Endothelial cell of umbilical vein (primary cell): ENCODE measurements at regions not wholly inside any gene's neighbourhood (a gene's known extent, or its start where the extent isn't known, plus 50 kb on each side); places are given as distances from the start of the nearest gene placed in this dataset.

Source experiments
- CTCF ChIP-seq, 2 donors: IDR thresholded peaks; 1 replicate in 1 of 2; 2 replicates in 1 of 2; pipeline ENCODE4 v1.5.1; 2011; ENCODE audit warnings: low read length in 2 of 2, mild to moderate bottlenecking in 2 of 2, moderate library complexity in 2 of 2, control low read depth in 1 of 2, inconsistent platforms in 1 of 2, low read depth in 1 of 2; ENCODE audit not compliant: insufficient read depth in 1 of 2; ENCODE audit errors: extremely low read depth in 1 of 2
- EZH2 ChIP-seq: IDR thresholded peaks from 2 replicates; pipeline ENCODE4 v1.6.1; 2012; ENCODE audit warnings: borderline replicate concordance, low read depth, mild to moderate bottlenecking, moderate library complexity, low read length, inconsistent platforms; ENCODE audit not compliant: severe bottlenecking
- JUN ChIP-seq: IDR thresholded peaks from 2 replicates; pipeline ENCODE4 v1.6.1; 2011; ENCODE audit warnings: borderline replicate concordance, low read depth; ENCODE audit not compliant: insufficient read length, insufficient read depth
- MAX ChIP-seq: IDR thresholded peaks from 2 replicates; pipeline ENCODE4 v1.6.1; 2011; ENCODE audit not compliant: insufficient read depth, insufficient read length
- POLR2A ChIP-seq: IDR thresholded peaks from 2 replicates; pipeline ENCODE4 v1.6.1; 2012; ENCODE audit warnings: low read depth, mild to moderate bottlenecking, control low read depth, low read length
- POLR2AphosphoS5 ChIP-seq: IDR thresholded peaks from 2 replicates; pipeline ENCODE4 v1.6.1; 2012; ENCODE audit warnings: low read depth, mild to moderate bottlenecking, control low read depth, low read length, moderate library complexity; ENCODE audit not compliant: insufficient read depth

GRCh38 chr18:65631766-65632165 lies 119.0 kb upstream of the CDH7 start:
- no peak for TF ChIP-seq CTCF (IDR thresholded peaks at IDR 0.05; ENCODE audit: extremely low read depth in 1 of 2, insufficient read depth in 1 of 2, low read depth in 1 of 2, low read length in 2 of 2)
- no peak for TF ChIP-seq POLR2AphosphoS5
- no peak for TF ChIP-seq POLR2A
- TF ChIP-seq EZH2 = no peak
- TF ChIP-seq MAX = no peak
- no peak for TF ChIP-seq JUN
